Thyroid gland (tissue), 4 donors: ENCODE measurements at regions not wholly inside any gene's neighbourhood (a gene's known extent, or its start where the extent isn't known, plus 50 kb on each side); places are given as distances from the start of the nearest gene placed in this dataset.

Source experiments
- DNase-seq, 2 donors: peaks; one replicate each; pipeline ENCODE4 v3.0.0-alpha.2; 2019
- H3K27ac ChIP-seq, 3 donors: fragments of 200-600 bp; sonication (generic); 1 replicate in 2 of 3; 2 replicates in 1 of 3; pipeline ENCODE4 v1.5.1; 2016 to 2019; ENCODE audit warnings: mild to moderate bottlenecking in 1 of 3, moderate library complexity in 1 of 3
- H3K27me3 ChIP-seq: fragments of 200-600 bp; sonication (generic); one replicate; pipeline ENCODE4 v1.5.1; 2019
- H3K36me3 ChIP-seq, 2 donors: fragments of 200-600 bp; sonication (generic); one replicate each; pipeline ENCODE4 v1.5.1; 2016 to 2019
- H3K4me1 ChIP-seq, 2 donors: fragments of 200-600 bp; sonication (generic); one replicate each; pipeline ENCODE4 v1.5.1; 2017 to 2019
- H3K4me3 ChIP-seq, 3 donors: fragments of 200-600 bp; sonication (generic); replicated peaks in 1 of 3; 1 replicate in 2 of 3; 2 replicates in 1 of 3; pipeline ENCODE4 v1.5.1; 2016; ENCODE audit warnings: mild to moderate bottlenecking in 1 of 3
- H3K9me3 ChIP-seq: fragments of 200-600 bp; sonication (generic); one replicate; pipeline ENCODE4 v1.5.1; 2017
- POLR2A ChIP-seq, 2 donors: fragments of 450-650 bp; IDR thresholded peaks; one replicate each; pipeline ENCODE4 v1.6.1; 2017; ENCODE audit warnings: antibody characterized with exemption in 2 of 2, mild to moderate bottlenecking in 2 of 2, moderate library complexity in 1 of 2
- WGBS, 2 donors: methylation state at CpG; one replicate each; pipeline ENCODE4 v1.1.5; 2017; 5-methylcytosine and 5-hydroxymethylcytosine counted together
- intact Hi-C: fragments of 100-400 bp; cut with DNase I; formaldehyde crosslinking; loops from one replicate; pipeline ENCODE4 v1.15.1; 2023
- TF ChIP-seq, protein P1 (sequence below), 6 experiments: fragments of 200-600 bp in 3 of 6; fragments of 450-650 bp in 3 of 6; sonication (generic) in 3 of 6; IDR thresholded peaks; one replicate each; pipeline ENCODE4 v1.5.1; 2016 to 2019; ENCODE audit warnings: antibody characterized with exemption in 6 of 6, mild to moderate bottlenecking in 2 of 6, inconsistent platforms in 1 of 6, moderate library complexity in 1 of 6

GRCh38 chr7:4556868-4557793, 125.0 kb upstream of the FOXK1 start:
- Histone ChIP-seq H3K27ac (no peak overlapping the region), H3K4me1 (no peaks in the 10 kb centered on the region), H3K36me3 (no peaks in the 10 kb centered on the region), H3K9me3 (no peaks in the 10 kb centered on the region), H3K27me3 (no peaks in the 10 kb centered on the region), H3K4me3 (no peak overlapping the region)
- TF ChIP-seq POLR2A (IDR thresholded peaks at IDR 0.05), result no peak
- TF ChIP-seq, protein P1, sequence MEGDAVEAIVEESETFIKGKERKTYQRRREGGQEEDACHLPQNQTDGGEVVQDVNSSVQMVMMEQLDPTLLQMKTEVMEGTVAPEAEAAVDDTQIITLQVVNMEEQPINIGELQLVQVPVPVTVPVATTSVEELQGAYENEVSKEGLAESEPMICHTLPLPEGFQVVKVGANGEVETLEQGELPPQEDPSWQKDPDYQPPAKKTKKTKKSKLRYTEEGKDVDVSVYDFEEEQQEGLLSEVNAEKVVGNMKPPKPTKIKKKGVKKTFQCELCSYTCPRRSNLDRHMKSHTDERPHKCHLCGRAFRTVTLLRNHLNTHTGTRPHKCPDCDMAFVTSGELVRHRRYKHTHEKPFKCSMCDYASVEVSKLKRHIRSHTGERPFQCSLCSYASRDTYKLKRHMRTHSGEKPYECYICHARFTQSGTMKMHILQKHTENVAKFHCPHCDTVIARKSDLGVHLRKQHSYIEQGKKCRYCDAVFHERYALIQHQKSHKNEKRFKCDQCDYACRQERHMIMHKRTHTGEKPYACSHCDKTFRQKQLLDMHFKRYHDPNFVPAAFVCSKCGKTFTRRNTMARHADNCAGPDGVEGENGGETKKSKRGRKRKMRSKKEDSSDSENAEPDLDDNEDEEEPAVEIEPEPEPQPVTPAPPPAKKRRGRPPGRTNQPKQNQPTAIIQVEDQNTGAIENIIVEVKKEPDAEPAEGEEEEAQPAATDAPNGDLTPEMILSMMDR (IDR thresholded peaks at IDR 0.05), result no peak
- 73 to 87% methylated on average over 18 of the region's 18 CpGs for WGBS, 2 donors
- DNase-seq, result no peak
- intact Hi-C loops, result no loop called here

DNA sequence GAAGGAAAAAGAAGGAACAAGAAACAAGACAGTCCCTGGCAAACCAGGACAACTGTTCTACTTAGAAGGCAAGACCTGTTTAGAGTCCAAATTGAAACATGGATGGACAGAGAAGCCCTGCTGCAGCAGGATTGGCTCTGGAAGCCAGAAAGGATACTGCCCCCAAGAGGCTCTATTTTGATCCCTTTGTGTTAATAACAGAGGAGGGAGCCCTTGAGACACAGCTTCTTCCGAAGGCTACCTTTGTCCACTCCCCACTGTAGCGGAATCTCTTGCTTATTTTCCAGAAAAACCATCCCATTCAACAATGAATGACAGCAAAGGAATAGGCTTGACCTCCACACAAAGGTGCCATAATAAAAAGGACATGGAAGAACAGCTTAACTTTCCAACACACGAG, 120.3 kb upstream of the FOXK1 start:
- no peaks in the 10 kb centered on the region for H3K36me3 ChIP-seq
- no peaks in the 10 kb centered on the region for H3K27me3 ChIP-seq
- no peaks in the 10 kb centered on the region for H3K4me1 ChIP-seq
- intact Hi-C loops, result no loop called here
- 35 to 37% methylated on average over 3 of the region's 3 CpGs for WGBS, 2 donors
- no peak overlapping the region for H3K4me3 ChIP-seq
- H3K27ac ChIP-seq, result no peak overlapping the region
- no peak for DNase-seq
- no peak for TF ChIP-seq POLR2A (IDR thresholded peaks at IDR 0.05)
- TF ChIP-seq, protein P1 (IDR thresholded peaks at IDR 0.05), result no peak
- H3K9me3 ChIP-seq, result no peaks in the 10 kb centered on the region

DNA sequence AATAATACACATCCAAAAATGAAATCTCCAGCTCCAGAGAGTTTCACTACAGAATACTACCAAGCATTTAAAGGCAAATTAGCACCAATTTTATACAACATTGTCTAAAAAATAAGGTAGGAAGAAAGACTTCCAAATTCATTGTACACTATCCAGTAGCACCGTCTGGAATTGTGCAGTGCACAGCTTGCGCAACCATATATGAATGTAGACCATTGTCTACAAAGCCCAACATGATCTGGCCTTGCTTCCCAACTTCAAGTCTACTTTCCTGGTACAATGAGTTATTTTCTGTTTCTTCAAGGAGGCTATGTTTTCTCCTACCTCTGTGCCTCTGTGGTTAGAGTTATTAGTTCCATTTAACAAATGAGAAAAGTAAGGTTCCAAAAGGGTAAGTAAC, 115.4 kb upstream of the FOXK1 start:
- no peak overlapping the region for H3K27ac ChIP-seq
- no peaks in the 10 kb centered on the region for H3K36me3 ChIP-seq
- H3K4me1 ChIP-seq, result no peaks in the 10 kb centered on the region
- no peak overlapping the region for H3K4me3 ChIP-seq
- WGBS, 2 donors, result 91 to 98% methylated on average over 2 of the region's 2 CpGs
- DNase-seq, result no peak
- TF ChIP-seq, protein P1 (IDR thresholded peaks at IDR 0.05), result no peak
- no peak for TF ChIP-seq POLR2A (IDR thresholded peaks at IDR 0.05)
- no peaks in the 10 kb centered on the region for H3K27me3 ChIP-seq
- intact Hi-C loops, result no loop called here
- H3K9me3 ChIP-seq, result no peaks in the 10 kb centered on the region

GRCh38 chr7:4574851-4575250, 107.2 kb upstream of the FOXK1 start:
- no peaks in the 10 kb centered on the region for H3K27me3 ChIP-seq
- intact Hi-C loops, result no loop called here
- H3K36me3 ChIP-seq, result no peaks in the 10 kb centered on the region
- no peak overlapping the region for H3K4me3 ChIP-seq
- H3K9me3 ChIP-seq, result no peaks in the 10 kb centered on the region
- TF ChIP-seq POLR2A (IDR thresholded peaks at IDR 0.05), result no peak
- TF ChIP-seq, protein P1 (IDR thresholded peaks at IDR 0.05), result no peak
- no peak for DNase-seq
- no peak overlapping the region for H3K27ac ChIP-seq
- H3K4me1 ChIP-seq, result no peaks in the 10 kb centered on the region

DNA sequence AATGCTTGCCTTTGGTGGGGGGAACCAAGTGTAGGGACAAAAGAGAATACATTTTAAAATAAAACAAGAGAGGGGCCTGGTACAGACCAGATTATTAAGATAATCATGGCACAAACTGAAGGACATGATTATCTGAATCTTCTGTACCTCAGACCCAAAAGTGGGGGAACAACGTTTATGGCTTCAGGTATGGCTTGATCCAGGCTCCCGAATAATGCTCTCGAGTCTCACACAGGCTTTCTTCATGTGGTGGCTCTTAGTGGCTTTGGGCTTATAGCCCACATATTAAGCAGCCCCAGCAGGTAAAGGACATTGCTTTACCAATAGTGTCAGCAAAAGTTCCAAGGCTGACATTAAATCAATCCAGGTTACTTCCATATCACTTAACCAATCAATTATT, 106.8 kb upstream of the FOXK1 start:
- 87 to 91% methylated on average over 3 of the region's 3 CpGs for WGBS, 2 donors

More for the DNA sequence above, 106.8 kb upstream of the FOXK1 start:
- Histone ChIP-seq H3K4me3 (no peak overlapping the region), H3K9me3 (no peaks in the 10 kb centered on the region), H3K4me1 (no peaks in the 10 kb centered on the region), H3K36me3 (no peaks in the 10 kb centered on the region), H3K27ac (no peak overlapping the region), H3K27me3 (no peaks in the 10 kb centered on the region)
- intact Hi-C loops, result no loop called here
- no peak for TF ChIP-seq POLR2A (IDR thresholded peaks at IDR 0.05)
- TF ChIP-seq, protein P1 (IDR thresholded peaks at IDR 0.05), result no peak
- no peak for DNase-seq
